ENCODE measurements at regions not wholly inside any gene's neighbourhood (a gene's known extent, or its start where the extent isn't known, plus 50 kb on each side); places are given as distances from the start of the nearest gene placed in this dataset.

- no peak for TF ChIP-seq EGR1 (IDR thresholded peaks at IDR 0.05)
- no peak for TF ChIP-seq TCF12 (IDR thresholded peaks at IDR 0.05; ENCODE audit: low read depth)
- TF ChIP-seq CREB1 (IDR thresholded peaks at IDR 0.05; ENCODE audit: low read depth) = no peak
- TF ChIP-seq FOXM1 (IDR thresholded peaks at IDR 0.05; ENCODE audit: borderline replicate concordance, low read depth) = no peak
- TF ChIP-seq REST (IDR thresholded peaks at IDR 0.05; ENCODE audit: low read depth) = no peak
- TF ChIP-seq CEBPB (IDR thresholded peaks at IDR 0.05) = no peak
Measured at GRCh38 chrX:3166670-3167455, 125.6 kb downstream of the ARSF start.

- TF ChIP-seq CREB1 (IDR thresholded peaks at IDR 0.05; ENCODE audit: low read depth) (no peak), MAX (IDR thresholded peaks at IDR 0.05) (no peak), TEAD4 (IDR thresholded peaks at IDR 0.05) (no peak), TAF1 (IDR thresholded peaks at IDR 0.05; ENCODE audit: low read depth) (no peak), RAD21 (IDR thresholded peaks at IDR 0.05; ENCODE audit: low read depth) (no peak), TCF12 (IDR thresholded peaks at IDR 0.05; ENCODE audit: low read depth) (no peak), EGR1 (IDR thresholded peaks at IDR 0.05) (no peak), REST (IDR thresholded peaks at IDR 0.05; ENCODE audit: low read depth) (no peak), ZBTB7A (IDR thresholded peaks at IDR 0.05; ENCODE audit: low read depth) (no peak), YY1 (IDR thresholded peaks at IDR 0.05; ENCODE audit: low read depth) (no peak), CEBPB (IDR thresholded peaks at IDR 0.05) (no peak), NFIC (IDR thresholded peaks at IDR 0.05) (no peak), USF1 (IDR thresholded peaks at IDR 0.05) (no peak)
Measured at GRCh38 chrX:3165808-3166207, 124.5 kb downstream of the ARSF start.

Data from Ishikawa (cell line).